Nephron (organoid): ENCODE measurements at regions not wholly inside any gene's neighbourhood (a gene's known extent, or its start where the extent isn't known, plus 50 kb on each side); places are given as distances from the start of the nearest gene placed in this dataset.

Experiments used
- H3K27ac Mint-ChIP-seq, 3 experiments: 2 replicates each; pipeline ENCODE4 v1.8.0; 2020; ENCODE audit warnings: mixed read lengths in 3 of 3, mild to moderate bottlenecking in 2 of 3, moderate library complexity in 1 of 3
- H3K27me3 Mint-ChIP-seq: 2 replicates; pipeline ENCODE4 v1.8.0; 2021; ENCODE audit warnings: low read depth, mild to moderate bottlenecking, moderate library complexity, mixed read lengths
- H3K36me3 Mint-ChIP-seq: 2 replicates; pipeline ENCODE4 v1.8.0; 2020; ENCODE audit warnings: low read depth, mixed read lengths
- H3K4me1 Mint-ChIP-seq: 2 replicates; pipeline ENCODE4 v1.8.0; 2020; ENCODE audit warnings: mixed read lengths
- H3K4me3 Mint-ChIP-seq, 3 experiments: 2 replicates each; pipeline ENCODE4 v1.8.0; 2020; ENCODE audit warnings: mild to moderate bottlenecking in 3 of 3, mixed read lengths in 3 of 3, moderate library complexity in 2 of 3
- H3K9me3 Mint-ChIP-seq: 2 replicates; pipeline ENCODE4 v1.8.0; 2020; ENCODE audit warnings: mixed read lengths
- TF ChIP-seq, protein P1 (sequence below), 3 experiments: fragments of 200-600 bp; sonication (generic); IDR thresholded peaks; one replicate each; pipeline ENCODE4 v1.5.0; 2021; ENCODE audit warnings: antibody characterized with exemption in 3 of 3; ENCODE audit not compliant: unreplicated experiment in 3 of 3

- Mint-ChIP-seq H3K9me3 (peaks cover 6% of the 10 kb centered on the region), H3K36me3 (no peaks in the 10 kb centered on the region), H3K4me1 (peaks cover 9% of the 10 kb centered on the region), H3K27me3 (no peaks in the 10 kb centered on the region), H3K4me3 (no peak overlapping the region), H3K27ac (peak overlapping the region in 1 of 3 experiments; percentile 19)
- TF ChIP-seq, protein P1, sequence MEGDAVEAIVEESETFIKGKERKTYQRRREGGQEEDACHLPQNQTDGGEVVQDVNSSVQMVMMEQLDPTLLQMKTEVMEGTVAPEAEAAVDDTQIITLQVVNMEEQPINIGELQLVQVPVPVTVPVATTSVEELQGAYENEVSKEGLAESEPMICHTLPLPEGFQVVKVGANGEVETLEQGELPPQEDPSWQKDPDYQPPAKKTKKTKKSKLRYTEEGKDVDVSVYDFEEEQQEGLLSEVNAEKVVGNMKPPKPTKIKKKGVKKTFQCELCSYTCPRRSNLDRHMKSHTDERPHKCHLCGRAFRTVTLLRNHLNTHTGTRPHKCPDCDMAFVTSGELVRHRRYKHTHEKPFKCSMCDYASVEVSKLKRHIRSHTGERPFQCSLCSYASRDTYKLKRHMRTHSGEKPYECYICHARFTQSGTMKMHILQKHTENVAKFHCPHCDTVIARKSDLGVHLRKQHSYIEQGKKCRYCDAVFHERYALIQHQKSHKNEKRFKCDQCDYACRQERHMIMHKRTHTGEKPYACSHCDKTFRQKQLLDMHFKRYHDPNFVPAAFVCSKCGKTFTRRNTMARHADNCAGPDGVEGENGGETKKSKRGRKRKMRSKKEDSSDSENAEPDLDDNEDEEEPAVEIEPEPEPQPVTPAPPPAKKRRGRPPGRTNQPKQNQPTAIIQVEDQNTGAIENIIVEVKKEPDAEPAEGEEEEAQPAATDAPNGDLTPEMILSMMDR (IDR thresholded peaks at IDR 0.05; ENCODE audit: unreplicated experiment in 3 of 3): no peak
These were observed 1115.5 kb downstream of the DTWD2 start for GRCh38 chr5:117872798-117873368.

GRCh38 chr5:117869596-117869995 lies 1118.8 kb downstream of the DTWD2 start:
- Mint-ChIP-seq H3K9me3 (no peaks in the 10 kb centered on the region), H3K27ac (no peak overlapping the region), H3K27me3 (no peaks in the 10 kb centered on the region), H3K4me1 (peaks cover 9% of the 10 kb centered on the region), H3K4me3 (no peak overlapping the region), H3K36me3 (no peaks in the 10 kb centered on the region)
- TF ChIP-seq, protein P1 (IDR thresholded peaks at IDR 0.05; ENCODE audit: unreplicated experiment in 3 of 3): no peak

- TF ChIP-seq, protein P1 (IDR thresholded peaks at IDR 0.05; ENCODE audit: unreplicated experiment in 3 of 3): no peak
- H3K9me3 Mint-ChIP-seq: no peaks in the 10 kb centered on the region
- H3K27me3 Mint-ChIP-seq: no peaks in the 10 kb centered on the region
- H3K4me1 Mint-ChIP-seq: no peaks in the 10 kb centered on the region
- no peak overlapping the region for H3K27ac Mint-ChIP-seq
- no peaks in the 10 kb centered on the region for H3K36me3 Mint-ChIP-seq
- no peak overlapping the region for H3K4me3 Mint-ChIP-seq
These were observed 1124.6 kb downstream of the DTWD2 start for GRCh38 chr5:117863586-117864296.

GRCh38 chr5:117860550-117860949 lies 1127.8 kb downstream of the DTWD2 start:
- Mint-ChIP-seq H3K27ac (no peak overlapping the region), H3K27me3 (no peaks in the 10 kb centered on the region), H3K36me3 (no peaks in the 10 kb centered on the region)

GRCh38 chr5:117859176-117859575 lies 1129.2 kb downstream of the DTWD2 start:
- Mint-ChIP-seq H3K27me3 (no peaks in the 10 kb centered on the region), H3K4me1 (no peaks in the 10 kb centered on the region), H3K36me3 (no peaks in the 10 kb centered on the region), H3K4me3 (no peak overlapping the region), H3K27ac (no peak overlapping the region), H3K9me3 (no peaks in the 10 kb centered on the region)
- TF ChIP-seq, protein P1 (IDR thresholded peaks at IDR 0.05; ENCODE audit: unreplicated experiment in 3 of 3): no peak

More at GRCh38 chr5:117860550-117860949, 1127.8 kb downstream of the DTWD2 start:
- Mint-ChIP-seq H3K9me3 (no peaks in the 10 kb centered on the region), H3K4me1 (no peaks in the 10 kb centered on the region), H3K4me3 (no peak overlapping the region)
- TF ChIP-seq, protein P1 (IDR thresholded peaks at IDR 0.05; ENCODE audit: unreplicated experiment in 3 of 3): no peak

DNA sequence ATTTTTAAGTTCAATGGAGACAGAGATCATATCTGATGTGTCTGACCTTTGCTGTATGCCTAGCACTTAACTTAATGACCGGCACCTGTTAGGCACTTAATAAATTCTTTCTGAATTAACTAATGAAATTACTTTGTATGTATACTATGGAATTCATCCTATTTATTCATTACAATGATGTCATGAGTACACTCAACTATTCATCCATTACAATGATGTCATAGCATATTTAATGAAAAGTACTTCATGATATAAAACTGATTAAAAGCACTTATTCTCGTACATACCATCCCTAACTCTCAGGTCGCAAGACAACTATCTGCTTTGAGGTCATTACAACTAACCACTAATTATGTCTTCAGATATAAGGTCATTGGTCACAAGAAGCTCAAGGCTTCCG lies 1131.6 kb downstream of the DTWD2 start:
- Mint-ChIP-seq H3K27ac (no peak overlapping the region), H3K4me1 (no peaks in the 10 kb centered on the region), H3K4me3 (no peak overlapping the region), H3K36me3 (no peaks in the 10 kb centered on the region), H3K9me3 (no peaks in the 10 kb centered on the region), H3K27me3 (no peaks in the 10 kb centered on the region)
- TF ChIP-seq, protein P1 (IDR thresholded peaks at IDR 0.05; ENCODE audit: unreplicated experiment in 3 of 3): no peak
